NCI-H2227 (cell line): ENCODE measurements at regions not wholly inside any gene's neighbourhood (a gene's known extent, or its start where the extent isn't known, plus 50 kb on each side); places are given as distances from the start of the nearest gene placed in this dataset.

Experiments used
- DNase-seq: peaks from one replicate; lab custom pipeline; 2025; ENCODE audit not compliant: unreplicated experiment; lab: John Stamatoyannopoulos, UW

GRCh38 chr5:165134155-165134554 lies 1628.7 kb downstream of the MAT2B start:
- no peak for DNase-seq

- no peak for DNase-seq
Observed at GRCh38 chr5:165135565-165135964, 1630.1 kb downstream of the MAT2B start.

- DNase-seq = no peak
Observed at GRCh38 chr5:165137701-165138100, 1632.3 kb downstream of the MAT2B start.

- no peak for DNase-seq
Observed at GRCh38 chr5:165138236-165138635, 1632.8 kb downstream of the MAT2B start.

- DNase-seq = no peak
Observed at GRCh38 chr5:165139262-165139661, 1633.8 kb downstream of the MAT2B start.

- DNase-seq = no peak
Observed at GRCh38 chr5:165139721-165140120, 1634.3 kb downstream of the MAT2B start.

GRCh38 chr5:165143741-165144140 lies 1638.3 kb downstream of the MAT2B start:
- no peak for DNase-seq

- DNase-seq = no peak
Observed at GRCh38 chr5:165149431-165149830, 1644.0 kb downstream of the MAT2B start.

- no peak for DNase-seq
Observed at GRCh38 chr5:165152058-165152457, 1646.6 kb downstream of the MAT2B start.

GRCh38 chr5:165157219-165157618 lies 1651.8 kb downstream of the MAT2B start:
- DNase-seq = no peak

- no peak for DNase-seq
Observed at GRCh38 chr5:165161204-165161603, 1655.8 kb downstream of the MAT2B start.

GRCh38 chr5:165163861-165164260 lies 1658.4 kb downstream of the MAT2B start:
- no peak for DNase-seq

- no peak for DNase-seq
Observed at GRCh38 chr5:165173651-165174050, 1668.2 kb downstream of the MAT2B start.

- DNase-seq = no peak
Observed at GRCh38 chr5:165175041-165175440, 1669.6 kb downstream of the MAT2B start.

GRCh38 chr5:165184183-165184582 lies 1678.8 kb downstream of the MAT2B start:
- no peak for DNase-seq

GRCh38 chr5:165185716-165186115 lies 1680.3 kb downstream of the MAT2B start:
- no peak for DNase-seq

- DNase-seq = no peak
Observed at GRCh38 chr5:165187815-165188214, 1682.4 kb downstream of the MAT2B start.

GRCh38 chr5:165188556-165189175 lies 1683.2 kb downstream of the MAT2B start:
- DNase-seq = no peak

GRCh38 chr5:165196961-165197360 lies 1691.5 kb downstream of the MAT2B start:
- DNase-seq = no peak

- DNase-seq = no peak
Observed at GRCh38 chr5:165201369-165201768, 1696.0 kb downstream of the MAT2B start.

GRCh38 chr5:165201771-165202518 lies 1696.5 kb downstream of the MAT2B start:
- DNase-seq = no peak

GRCh38 chr5:165202519-165202910 lies 1697.1 kb downstream of the MAT2B start:
- no peak for DNase-seq
